Activated CD4-positive, alpha-beta T cell treated with anti-CD3 and anti-CD28 coated beads, Interleukin-2, amount 10 ng/mL, durations not matched to agents 24 days and 14 days (primary cell): ENCODE measurements at regions not wholly inside any gene's neighbourhood (a gene's known extent, or its start where the extent isn't known, plus 50 kb on each side); places are given as distances from the start of the nearest gene placed in this dataset.

Experiments used
- DNase-seq: peaks from one replicate; pipeline ENCODE4 v3.0.0; 2022
- H3K27ac Mint-ChIP-seq: one replicate; pipeline ENCODE4 v1.8.0; 2022; ENCODE audit warnings: mild to moderate bottlenecking, mixed read lengths
- H3K27me3 Mint-ChIP-seq: one replicate; pipeline ENCODE4 v1.8.0; 2022; ENCODE audit warnings: mixed read lengths
- H3K36me3 Mint-ChIP-seq: one replicate; pipeline ENCODE4 v1.8.0; 2022; ENCODE audit warnings: low read depth, mild to moderate bottlenecking, mixed read lengths
- H3K4me1 Mint-ChIP-seq: one replicate; pipeline ENCODE4 v1.8.0; 2021; ENCODE audit warnings: mixed read lengths
- H3K4me3 Mint-ChIP-seq: one replicate; pipeline ENCODE4 v1.8.0; 2022; ENCODE audit warnings: mild to moderate bottlenecking, moderate library complexity, mixed read lengths
- H3K9me3 Mint-ChIP-seq: one replicate; pipeline ENCODE4 v1.8.0; 2021; ENCODE audit warnings: mixed read lengths
- intact Hi-C: fragments of 100-400 bp; cut with micrococcal nuclease; formaldehyde crosslinking; loops from one replicate; pipeline ENCODE4 v1.15.1; 2023

DNA sequence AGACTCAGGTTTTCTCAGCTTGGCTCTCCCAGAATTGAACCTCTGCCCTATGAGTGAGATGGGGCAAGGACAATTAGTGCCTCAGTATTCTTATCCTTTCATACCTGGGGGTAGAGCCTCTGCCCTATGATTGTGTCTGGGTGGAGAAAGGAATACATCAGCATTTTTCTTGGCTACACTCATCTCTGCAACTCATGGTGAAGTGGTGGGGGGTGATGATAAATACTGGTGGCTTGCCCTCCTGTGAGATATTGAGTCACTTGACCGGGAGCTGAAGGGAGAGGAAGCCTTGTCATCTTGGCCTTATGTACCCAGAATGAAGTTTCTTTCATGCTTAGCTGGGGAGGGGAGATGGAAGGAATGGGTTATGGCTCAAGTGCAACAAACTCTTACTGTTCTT is 71.3 kb upstream of the ENOX2 start:
- intact Hi-C loops: loop anchor here (10.0 kb wide), 1 partner anchor 840 kb away; no protein-coding TSS in a partner anchor
- no peaks in the 10 kb centered on the region for H3K9me3 Mint-ChIP-seq
- no peak overlapping the region for H3K27ac Mint-ChIP-seq
- H3K4me3 Mint-ChIP-seq: no peak overlapping the region
- no peak for DNase-seq
- peaks cover 2% of the 10 kb centered on the region for H3K27me3 Mint-ChIP-seq
- H3K4me1 Mint-ChIP-seq: no peaks in the 10 kb centered on the region
- no peaks in the 10 kb centered on the region for H3K36me3 Mint-ChIP-seq

DNA sequence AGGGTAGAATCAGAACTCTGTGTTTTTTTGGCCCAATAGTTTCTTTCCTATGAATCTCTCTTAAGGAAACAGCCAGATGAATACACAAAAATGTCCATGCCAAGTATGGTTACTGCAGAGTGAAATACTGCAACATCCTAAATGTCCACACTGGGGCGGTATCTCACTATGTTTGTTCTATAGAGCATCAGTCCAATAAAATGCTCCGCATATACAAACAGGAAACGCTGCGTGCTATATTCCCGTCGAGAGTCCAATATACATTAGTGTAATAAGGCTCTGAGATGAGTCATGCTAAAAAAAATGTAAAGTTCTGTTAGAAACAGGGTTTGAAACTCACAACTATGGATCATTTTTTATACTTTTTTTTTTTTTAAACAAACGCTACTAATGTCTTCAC is 72.9 kb upstream of the ENOX2 start:
- H3K4me3 Mint-ChIP-seq: no peak overlapping the region
- peak; percentile 74 for DNase-seq
- peaks cover 2% of the 10 kb centered on the region for H3K27me3 Mint-ChIP-seq
- intact Hi-C loops: loop anchor here (1.0 to 10.0 kb wide), 2 partner anchors 701 to 839 kb away; no protein-coding TSS in a partner anchor
- no peaks in the 10 kb centered on the region for H3K9me3 Mint-ChIP-seq
- H3K36me3 Mint-ChIP-seq: no peaks in the 10 kb centered on the region
- no peaks in the 10 kb centered on the region for H3K4me1 Mint-ChIP-seq
- H3K27ac Mint-ChIP-seq: no peak overlapping the region

DNA sequence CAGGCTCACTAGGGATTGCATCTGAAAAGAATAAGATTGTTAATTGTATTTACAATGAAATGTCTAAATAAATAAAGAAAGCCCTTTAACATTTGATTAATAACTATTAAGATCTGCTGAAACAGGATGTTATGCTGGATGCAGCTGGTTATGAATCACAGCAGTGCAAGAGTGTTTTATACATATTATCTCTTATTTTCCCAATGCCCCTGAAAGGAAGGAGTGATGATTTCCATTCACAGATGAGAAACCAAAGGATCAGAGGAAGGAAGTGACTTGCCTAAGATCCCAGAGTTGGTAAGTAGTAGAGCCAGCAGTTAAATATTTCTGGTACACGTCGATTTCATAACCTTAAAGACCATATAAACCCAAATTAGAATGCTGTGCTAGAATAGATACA is 76.3 kb upstream of the ARHGAP36 start:
- intact Hi-C loops: no loop called here

DNA sequence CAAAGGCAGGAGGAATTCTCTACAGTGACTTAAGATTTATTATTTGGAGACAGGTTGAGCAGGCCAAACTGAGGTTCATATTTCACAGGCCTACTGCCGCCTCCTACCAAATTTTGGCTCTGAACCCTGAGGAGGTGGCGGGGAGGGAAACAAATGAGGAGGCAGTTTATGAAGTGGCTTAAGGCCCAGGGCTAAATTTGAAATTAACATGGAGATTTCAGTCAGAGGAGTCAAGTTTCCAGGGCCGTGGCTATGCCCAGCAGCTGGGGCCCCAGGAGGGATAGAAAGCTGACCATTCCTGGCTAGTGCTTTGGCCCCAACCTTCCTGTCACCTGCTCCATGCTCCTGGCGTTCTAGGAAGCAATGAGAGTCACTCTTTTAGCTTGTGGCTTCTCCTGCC is 73.4 kb upstream of the ARHGAP36 start:
- H3K9me3 Mint-ChIP-seq: no peaks in the 10 kb centered on the region
- intact Hi-C loops: no loop called here
- no peaks in the 10 kb centered on the region for H3K4me1 Mint-ChIP-seq
- no peak overlapping the region for H3K27ac Mint-ChIP-seq
- DNase-seq: no peak
- H3K27me3 Mint-ChIP-seq: no peaks in the 10 kb centered on the region
- H3K36me3 Mint-ChIP-seq: no peaks in the 10 kb centered on the region
- H3K4me3 Mint-ChIP-seq: no peak overlapping the region

More for the DNA sequence above, 76.3 kb upstream of the ARHGAP36 start:
- Mint-ChIP-seq H3K9me3 (no peaks in the 10 kb centered on the region), H3K4me3 (no peak overlapping the region), H3K27me3 (no peaks in the 10 kb centered on the region), H3K27ac (no peak overlapping the region), H3K4me1 (no peaks in the 10 kb centered on the region), H3K36me3 (no peaks in the 10 kb centered on the region)
- DNase-seq: no peak

DNA sequence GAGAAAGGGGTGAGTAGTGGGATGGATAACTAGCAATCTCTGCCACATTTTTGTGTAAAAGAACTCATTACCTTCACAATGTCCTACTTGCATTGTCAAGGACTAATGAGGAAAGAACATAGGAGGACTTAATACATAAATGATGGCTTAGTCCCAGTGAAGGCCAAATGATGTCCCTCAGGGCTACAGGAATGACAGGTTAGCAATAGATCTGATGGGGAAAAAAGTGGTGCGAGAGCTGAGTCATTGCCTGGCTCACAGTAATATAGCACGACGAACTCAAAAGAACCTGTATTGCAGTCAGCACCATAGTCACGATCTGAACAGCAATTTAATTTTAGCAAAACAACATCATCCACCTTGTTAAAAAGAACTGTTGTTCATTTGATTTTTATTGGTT is 70.9 kb upstream of the ARHGAP36 start:
- Mint-ChIP-seq H3K9me3 (no peaks in the 10 kb centered on the region), H3K27me3 (no peaks in the 10 kb centered on the region), H3K4me3 (no peak overlapping the region), H3K36me3 (no peaks in the 10 kb centered on the region), H3K27ac (no peak overlapping the region), H3K4me1 (no peaks in the 10 kb centered on the region)
- no peak for DNase-seq
- intact Hi-C loops: no loop called here

DNA sequence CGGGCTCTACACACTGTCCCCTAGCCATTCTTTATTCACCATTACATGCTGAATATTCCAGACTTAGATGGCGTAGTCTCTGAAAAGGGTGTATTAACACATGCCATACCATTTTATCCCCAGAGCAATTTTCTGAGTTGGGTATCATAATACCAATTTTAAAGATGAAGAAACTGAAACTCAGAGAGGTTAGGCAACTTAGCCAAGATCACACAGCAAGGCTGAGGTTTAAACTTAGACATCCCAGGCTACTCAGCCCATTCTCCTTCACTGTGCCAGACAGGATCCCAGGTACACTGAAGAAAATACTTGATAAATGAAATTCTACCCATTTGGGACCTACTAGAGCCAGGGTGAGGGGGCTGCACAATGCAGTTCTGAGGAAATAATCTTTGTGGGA is 67.4 kb upstream of the ARHGAP36 start:
- H3K36me3 Mint-ChIP-seq: no peaks in the 10 kb centered on the region
- no peaks in the 10 kb centered on the region for H3K27me3 Mint-ChIP-seq
- no peak overlapping the region for H3K4me3 Mint-ChIP-seq
- DNase-seq: no peak
- H3K4me1 Mint-ChIP-seq: no peaks in the 10 kb centered on the region
- no peaks in the 10 kb centered on the region for H3K9me3 Mint-ChIP-seq
- intact Hi-C loops: loop anchor here (5.0 kb wide), 1 partner anchor 642 kb away; no protein-coding TSS in a partner anchor
- no peak overlapping the region for H3K27ac Mint-ChIP-seq

DNA sequence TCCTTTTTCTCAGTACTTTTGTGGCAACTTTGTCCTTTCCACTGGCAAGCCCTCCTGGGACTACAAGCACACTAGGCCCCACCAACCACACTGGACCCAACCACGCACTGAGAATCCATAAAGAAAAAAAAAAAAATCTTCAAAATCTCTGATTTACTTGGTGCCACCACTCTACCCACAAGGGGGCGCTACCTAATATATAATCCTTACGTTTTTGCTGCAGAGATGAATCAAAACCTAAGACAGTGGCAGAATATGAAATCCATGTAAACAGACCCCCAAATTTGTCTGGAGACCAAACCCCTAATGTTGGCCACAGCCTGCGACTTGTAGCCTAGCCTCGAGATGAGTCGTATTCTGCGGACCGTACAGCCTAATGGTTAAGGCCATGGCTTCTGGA is 63.5 kb upstream of the ARHGAP36 start:
- H3K9me3 Mint-ChIP-seq: no peaks in the 10 kb centered on the region
- no peaks in the 10 kb centered on the region for H3K36me3 Mint-ChIP-seq
- no peaks in the 10 kb centered on the region for H3K27me3 Mint-ChIP-seq

DNA sequence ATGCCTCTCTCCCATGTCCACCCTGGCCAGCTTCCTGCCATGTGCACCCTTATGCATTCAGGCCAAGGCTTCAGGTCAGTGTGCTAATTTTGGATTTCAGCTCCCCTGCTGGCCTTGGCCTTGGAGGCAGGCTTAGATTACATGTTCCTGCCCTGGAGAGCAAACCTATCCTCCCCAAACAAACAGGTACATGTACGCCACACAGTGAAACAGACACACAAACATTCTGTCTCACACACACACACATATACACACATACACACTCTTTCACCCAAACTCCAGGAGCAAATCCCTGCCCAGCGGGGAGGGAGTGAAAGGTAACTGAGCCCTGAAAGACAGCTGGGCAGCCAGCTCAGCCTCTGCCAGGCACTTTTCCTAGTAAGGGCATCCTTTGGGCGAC is 62.7 kb upstream of the ARHGAP36 start:
- no peaks in the 10 kb centered on the region for H3K27me3 Mint-ChIP-seq
- no peaks in the 10 kb centered on the region for H3K36me3 Mint-ChIP-seq
- intact Hi-C loops: no loop called here
- H3K9me3 Mint-ChIP-seq: no peaks in the 10 kb centered on the region
- H3K27ac Mint-ChIP-seq: no peak overlapping the region
- no peak for DNase-seq
- H3K4me1 Mint-ChIP-seq: no peaks in the 10 kb centered on the region
- H3K4me3 Mint-ChIP-seq: no peak overlapping the region

More for the DNA sequence above, 63.5 kb upstream of the ARHGAP36 start:
- intact Hi-C loops: loop anchor here (5.0 kb wide), 1 partner anchor 638 kb away; no protein-coding TSS in a partner anchor
- H3K27ac Mint-ChIP-seq: no peak overlapping the region
- no peaks in the 10 kb centered on the region for H3K4me1 Mint-ChIP-seq
- DNase-seq: peak; percentile 61
- no peak overlapping the region for H3K4me3 Mint-ChIP-seq

DNA sequence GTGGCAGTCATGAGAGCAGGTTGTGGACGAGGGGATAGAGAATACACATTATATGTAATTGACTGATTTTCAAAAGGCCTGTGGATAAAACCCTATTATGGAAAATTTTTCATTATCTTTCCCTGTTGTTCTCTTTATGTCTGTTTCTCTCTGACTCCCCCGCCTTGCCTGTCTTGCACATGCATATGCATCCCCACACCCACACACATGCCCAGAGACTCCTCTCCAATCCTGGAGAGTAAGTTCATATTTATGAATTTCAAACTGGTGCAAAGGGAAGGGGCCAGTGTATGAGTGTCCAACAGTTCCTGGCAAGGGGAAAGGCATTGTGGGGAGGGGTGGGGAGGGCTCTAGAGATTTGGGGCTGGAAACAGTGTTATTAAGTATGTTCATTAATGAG is 60.8 kb upstream of the ARHGAP36 start:
- H3K4me3 Mint-ChIP-seq: no peak overlapping the region
- H3K27me3 Mint-ChIP-seq: no peaks in the 10 kb centered on the region
- no peaks in the 10 kb centered on the region for H3K4me1 Mint-ChIP-seq
- H3K36me3 Mint-ChIP-seq: no peaks in the 10 kb centered on the region
- no peak overlapping the region for H3K27ac Mint-ChIP-seq
- intact Hi-C loops: no loop called here
- H3K9me3 Mint-ChIP-seq: no peaks in the 10 kb centered on the region
- no peak for DNase-seq

DNA sequence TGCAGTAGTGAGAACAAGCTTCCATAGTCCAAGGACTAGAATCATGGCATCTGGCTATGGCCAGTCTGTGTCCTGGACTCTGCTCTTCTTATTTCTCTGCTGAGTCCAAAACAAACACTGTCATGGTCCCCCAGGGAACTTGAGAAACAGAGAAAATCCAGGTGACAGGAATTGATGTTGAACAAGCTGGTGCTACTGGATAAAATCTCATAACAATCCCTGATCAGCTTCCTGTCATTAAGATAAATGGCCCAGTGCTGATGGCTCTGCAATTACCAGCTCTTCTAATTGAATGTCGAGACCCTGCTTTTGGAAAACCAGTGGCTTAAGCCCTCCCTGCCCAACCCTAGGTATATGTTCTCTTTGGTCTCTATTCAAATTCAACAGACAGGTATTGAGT is 58.8 kb upstream of the ARHGAP36 start:
- DNase-seq: no peak
- H3K9me3 Mint-ChIP-seq: no peaks in the 10 kb centered on the region
- intact Hi-C loops: no loop called here
- H3K4me1 Mint-ChIP-seq: no peaks in the 10 kb centered on the region
- H3K27ac Mint-ChIP-seq: no peak overlapping the region
- H3K4me3 Mint-ChIP-seq: no peak overlapping the region
- no peaks in the 10 kb centered on the region for H3K27me3 Mint-ChIP-seq
- H3K36me3 Mint-ChIP-seq: no peaks in the 10 kb centered on the region
